H9 (cell line): ENCODE measurements at regions not wholly inside any gene's neighbourhood (a gene's known extent, or its start where the extent isn't known, plus 50 kb on each side); places are given as distances from the start of the nearest gene placed in this dataset.

Source experiments
- DNase-seq: peaks from one replicate; pipeline ENCODE4 v3.0.0-alpha.2; 2017
- H2AFZ ChIP-seq: one replicate; pipeline ENCODE4 v1.6.1; 2013; ENCODE audit warnings: mild to moderate bottlenecking, low read length, control low read depth, moderate library complexity
- H2AK5ac ChIP-seq: 2 replicates; pipeline ENCODE4 v1.6.1; 2013; ENCODE audit warnings: low read length, control low read depth, mixed read lengths; ENCODE audit not compliant: insufficient read length
- H2BK120ac ChIP-seq: one replicate; pipeline ENCODE4 v1.6.1; 2013; ENCODE audit warnings: low read depth, mild to moderate bottlenecking, low read length, control low read depth, inconsistent platforms; ENCODE audit not compliant: poor library complexity, severe bottlenecking
- H2BK12ac ChIP-seq: 2 replicates; pipeline ENCODE4 v1.6.1; 2013; ENCODE audit warnings: low read length, control low read depth, mixed read lengths, low read depth; ENCODE audit not compliant: insufficient read length
- H2BK15ac ChIP-seq: 2 replicates; pipeline ENCODE4 v1.6.1; 2013; ENCODE audit warnings: low read depth, low read length, control low read depth
- H2BK20ac ChIP-seq: one replicate; pipeline ENCODE4 v1.6.1; 2013; ENCODE audit warnings: low read depth, mild to moderate bottlenecking, low read length, control low read depth, inconsistent platforms; ENCODE audit not compliant: poor library complexity, severe bottlenecking
- H2BK5ac ChIP-seq: 2 replicates; pipeline ENCODE4 v1.6.1; 2013; ENCODE audit warnings: low read length, control low read depth, mixed read lengths; ENCODE audit not compliant: insufficient read length
- H3K14ac ChIP-seq: 2 replicates; pipeline ENCODE4 v1.6.1; 2013; ENCODE audit warnings: low read length, control low read depth; ENCODE audit not compliant: insufficient read depth
- H3K18ac ChIP-seq: 2 replicates; pipeline ENCODE4 v1.6.1; 2013; ENCODE audit warnings: low read depth, mild to moderate bottlenecking, mixed read lengths, low read length, control low read depth; ENCODE audit not compliant: insufficient read length
- H3K23ac ChIP-seq: 2 replicates; pipeline ENCODE4 v1.6.1; 2013; ENCODE audit warnings: low read length, control low read depth, mixed read lengths, low read depth; ENCODE audit not compliant: insufficient read length
- H3K23me2 ChIP-seq: 2 replicates; pipeline ENCODE4 v1.6.1; 2013; ENCODE audit warnings: low read depth, mild to moderate bottlenecking, mixed read lengths, low read length, control low read depth; ENCODE audit not compliant: insufficient read length, poor library complexity, severe bottlenecking
- H3K27ac ChIP-seq: 2 replicates; pipeline ENCODE4 v1.5.1; 2013; ENCODE audit warnings: low read length, control low read depth, mixed read lengths, low read depth; ENCODE audit not compliant: insufficient read length
- H3K27me3 ChIP-seq: 2 replicates; pipeline ENCODE4 v1.6.1; 2013; ENCODE audit warnings: low read length, control low read depth, inconsistent platforms; ENCODE audit not compliant: insufficient read depth
- H3K4ac ChIP-seq: 2 replicates; pipeline ENCODE4 v1.6.1; 2013; ENCODE audit warnings: low read depth, mild to moderate bottlenecking, control low read depth, inconsistent platforms, low read length, moderate library complexity
- H3K4me1 ChIP-seq: 2 replicates; pipeline ENCODE4 v1.6.1; 2013; ENCODE audit warnings: low read length, control low read depth, inconsistent platforms; ENCODE audit not compliant: insufficient read depth
- H3K4me2 ChIP-seq: 2 replicates; pipeline ENCODE4 v1.6.1; 2013; ENCODE audit warnings: low read length, control low read depth, mixed read lengths; ENCODE audit not compliant: insufficient read length, insufficient read depth
- H3K56ac ChIP-seq: 2 replicates; pipeline ENCODE4 v1.6.1; 2013; ENCODE audit warnings: low read depth, mild to moderate bottlenecking, mixed read lengths, low read length, control low read depth; ENCODE audit not compliant: insufficient read length
- H3K79me1 ChIP-seq: 2 replicates; pipeline ENCODE4 v1.6.1; 2013; ENCODE audit warnings: low read depth, mild to moderate bottlenecking, moderate library complexity, low read length, control low read depth, inconsistent platforms; ENCODE audit not compliant: insufficient read depth, poor library complexity, severe bottlenecking
- H3K79me2 ChIP-seq: 2 replicates; pipeline ENCODE4 v1.6.1; 2013; ENCODE audit warnings: low read length, control low read depth, inconsistent platforms; ENCODE audit not compliant: insufficient read depth
- H3K9ac ChIP-seq: 2 replicates; pipeline ENCODE4 v1.6.1; 2013; ENCODE audit warnings: low read length, control low read depth, mixed read lengths; ENCODE audit not compliant: insufficient read length; ENCODE audit errors: extremely low read depth
- H3K9me3 ChIP-seq: one replicate; pipeline ENCODE4 v1.6.1; 2013; ENCODE audit warnings: low read depth, low read length, inconsistent platforms; ENCODE audit not compliant: control insufficient read depth
- H3T11ph ChIP-seq: one replicate; pipeline ENCODE4 v1.6.1; 2013; ENCODE audit warnings: mild to moderate bottlenecking, low read length, control low read depth, inconsistent platforms
- H4K20me1 ChIP-seq: one replicate; pipeline ENCODE4 v1.6.1; 2013; ENCODE audit not compliant: control insufficient read depth, insufficient read length, insufficient read depth
- H4K5ac ChIP-seq: 2 replicates; pipeline ENCODE4 v1.6.1; 2013; ENCODE audit warnings: low read depth, mild to moderate bottlenecking, mixed read lengths, low read length, control low read depth; ENCODE audit not compliant: insufficient read length
- H4K8ac ChIP-seq: replicated peaks from 2 replicates; pipeline ENCODE4 v1.6.1; 2013; ENCODE audit warnings: low read length, control low read depth, mixed read lengths, low read depth; ENCODE audit not compliant: insufficient read length
- H4K91ac ChIP-seq: 2 replicates; pipeline ENCODE4 v1.6.1; 2013; ENCODE audit warnings: low read depth, mild to moderate bottlenecking, moderate library complexity, mixed read lengths, low read length, control low read depth; ENCODE audit not compliant: insufficient read length
- H3K27ac Mint-ChIP-seq, 3 experiments: 2 replicates in 2 of 3; 3 replicates in 1 of 3; pipeline ENCODE4 v1.8.0; 2020 to 2021; ENCODE audit warnings: mixed read lengths in 3 of 3, mild to moderate bottlenecking in 1 of 3, moderate library complexity in 1 of 3
- H3K27me3 Mint-ChIP-seq: 2 replicates; pipeline ENCODE4 v1.8.0; 2021; ENCODE audit warnings: low read depth, mild to moderate bottlenecking, moderate library complexity, mixed read lengths
- H3K36me3 Mint-ChIP-seq, 3 experiments: 2 replicates in 2 of 3; 3 replicates in 1 of 3; pipeline ENCODE4 v1.8.0; 2020 to 2021; ENCODE audit warnings: low read depth in 3 of 3, mixed read lengths in 3 of 3; ENCODE audit not compliant: insufficient read depth in 1 of 3
- H3K4me1 Mint-ChIP-seq, 2 experiments: 2 replicates each; pipeline ENCODE4 v1.8.0; 2020; ENCODE audit warnings: mixed read lengths in 2 of 2
- H3K4me3 Mint-ChIP-seq, 2 experiments: 2 replicates in 1 of 2; 3 replicates in 1 of 2; pipeline ENCODE4 v1.8.0; 2020 to 2021; ENCODE audit warnings: mild to moderate bottlenecking in 2 of 2, mixed read lengths in 2 of 2, moderate library complexity in 1 of 2
- H3K9me3 Mint-ChIP-seq, 2 experiments: 2 replicates in 1 of 2; 3 replicates in 1 of 2; pipeline ENCODE4 v1.8.0; 2020; ENCODE audit warnings: mild to moderate bottlenecking in 2 of 2, mixed read lengths in 2 of 2, moderate library complexity in 1 of 2
- WGBS: extraction: QIAGEN DNeasy Blood & Tissue Kit; methylation state at CpG from one replicate; pipeline ENCODE4 v1.1.7; 2013; ENCODE audit warnings: missing lambda C conversion rate, low lambda C conversion rate, mixed read lengths; ENCODE audit not compliant: insufficient read length; ENCODE audit errors: extremely low coverage; 5-methylcytosine and 5-hydroxymethylcytosine counted together
- TF ChIP-seq, protein P1 (sequence below): fragments of 200-600 bp; sonication (generic); conservative IDR thresholded peaks from 3 replicates; pipeline ENCODE4 v1.8.0; 2021; ENCODE audit warnings: antibody characterized with exemption, mild to moderate bottlenecking

DNA sequence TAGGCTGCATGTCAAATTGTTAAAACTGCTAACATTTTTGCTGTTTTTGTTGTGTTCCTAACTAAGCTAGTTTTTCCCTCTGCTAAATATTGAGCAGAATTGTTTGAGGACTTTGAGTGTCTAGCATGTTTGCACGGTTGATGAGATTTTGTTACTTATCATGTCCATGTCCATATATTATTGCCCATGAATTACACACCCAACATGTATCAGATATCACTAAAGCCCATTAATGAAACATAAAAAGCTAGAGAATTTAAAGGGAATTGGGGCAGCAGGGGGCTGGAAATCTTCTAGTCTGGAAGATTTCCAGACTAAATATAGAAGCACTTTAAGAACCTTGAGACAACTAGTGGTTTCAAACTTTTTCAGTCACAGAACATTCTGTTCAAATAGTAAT, 197.7 kb downstream of the SNX10 start:
- H3K14ac ChIP-seq = no peak overlapping the region
- no peaks in the 10 kb centered on the region for H3K79me1 ChIP-seq
- peaks cover 13 to 14% of the 10 kb centered on the region in 2 experiments for H3K4me1 Mint-ChIP-seq
- TF ChIP-seq, protein P1, sequence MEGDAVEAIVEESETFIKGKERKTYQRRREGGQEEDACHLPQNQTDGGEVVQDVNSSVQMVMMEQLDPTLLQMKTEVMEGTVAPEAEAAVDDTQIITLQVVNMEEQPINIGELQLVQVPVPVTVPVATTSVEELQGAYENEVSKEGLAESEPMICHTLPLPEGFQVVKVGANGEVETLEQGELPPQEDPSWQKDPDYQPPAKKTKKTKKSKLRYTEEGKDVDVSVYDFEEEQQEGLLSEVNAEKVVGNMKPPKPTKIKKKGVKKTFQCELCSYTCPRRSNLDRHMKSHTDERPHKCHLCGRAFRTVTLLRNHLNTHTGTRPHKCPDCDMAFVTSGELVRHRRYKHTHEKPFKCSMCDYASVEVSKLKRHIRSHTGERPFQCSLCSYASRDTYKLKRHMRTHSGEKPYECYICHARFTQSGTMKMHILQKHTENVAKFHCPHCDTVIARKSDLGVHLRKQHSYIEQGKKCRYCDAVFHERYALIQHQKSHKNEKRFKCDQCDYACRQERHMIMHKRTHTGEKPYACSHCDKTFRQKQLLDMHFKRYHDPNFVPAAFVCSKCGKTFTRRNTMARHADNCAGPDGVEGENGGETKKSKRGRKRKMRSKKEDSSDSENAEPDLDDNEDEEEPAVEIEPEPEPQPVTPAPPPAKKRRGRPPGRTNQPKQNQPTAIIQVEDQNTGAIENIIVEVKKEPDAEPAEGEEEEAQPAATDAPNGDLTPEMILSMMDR = no peak
- peaks cover 0 to 4% of the 10 kb centered on the region in 2 experiments; a peak in 2 of 5 replicates for H3K9me3 Mint-ChIP-seq
- H3K79me2 ChIP-seq = no peaks in the 10 kb centered on the region
- no peak overlapping the region for H2BK120ac ChIP-seq
- H3K23ac ChIP-seq = no peak overlapping the region
- peaks cover 2% of the 10 kb centered on the region; the same call in 1 of the 2 replicates for H3K27me3 Mint-ChIP-seq
- no peak overlapping the region for H2AK5ac ChIP-seq
- no peak overlapping the region for H2BK5ac ChIP-seq
- H3K4me1 ChIP-seq = no peaks in the 10 kb centered on the region; the same call in 1 of the 2 replicates
- no peaks in the 10 kb centered on the region; a peak in 1 of 7 replicates for H3K36me3 Mint-ChIP-seq
- no peak overlapping the region for H3K27ac ChIP-seq
- WGBS = no CpG with 5 or more reads among the region's 1 CpG
- no peaks in the 10 kb centered on the region for H3K9me3 ChIP-seq
- no peak overlapping the region for H3K9ac ChIP-seq
- H4K91ac ChIP-seq = no peak overlapping the region
- H3K23me2 ChIP-seq = no peaks in the 10 kb centered on the region
- no peak overlapping the region for H3K56ac ChIP-seq
- no peak overlapping the region for H4K8ac ChIP-seq
- H2BK20ac ChIP-seq = no peak overlapping the region
- no peak overlapping the region for H2BK12ac ChIP-seq
- H2BK15ac ChIP-seq = no peak overlapping the region
- H3K27me3 ChIP-seq = no peaks in the 10 kb centered on the region
- no peak overlapping the region for H3T11ph ChIP-seq
- H2AFZ ChIP-seq = no peak overlapping the region
- DNase-seq = no peak
- H3K27ac Mint-ChIP-seq = no peak overlapping the region
- H3K4me2 ChIP-seq = no peak overlapping the region
- H3K4me3 Mint-ChIP-seq = no peak overlapping the region
- H3K18ac ChIP-seq = no peak overlapping the region
- H3K4ac ChIP-seq = no peak overlapping the region
- no peak overlapping the region for H4K5ac ChIP-seq
- H4K20me1 ChIP-seq = no peaks in the 10 kb centered on the region
